ENCODE measurements at regions not wholly inside any gene's neighbourhood (a gene's known extent, or its start where the extent isn't known, plus 50 kb on each side); places are given as distances from the start of the nearest gene placed in this dataset.

DNA sequence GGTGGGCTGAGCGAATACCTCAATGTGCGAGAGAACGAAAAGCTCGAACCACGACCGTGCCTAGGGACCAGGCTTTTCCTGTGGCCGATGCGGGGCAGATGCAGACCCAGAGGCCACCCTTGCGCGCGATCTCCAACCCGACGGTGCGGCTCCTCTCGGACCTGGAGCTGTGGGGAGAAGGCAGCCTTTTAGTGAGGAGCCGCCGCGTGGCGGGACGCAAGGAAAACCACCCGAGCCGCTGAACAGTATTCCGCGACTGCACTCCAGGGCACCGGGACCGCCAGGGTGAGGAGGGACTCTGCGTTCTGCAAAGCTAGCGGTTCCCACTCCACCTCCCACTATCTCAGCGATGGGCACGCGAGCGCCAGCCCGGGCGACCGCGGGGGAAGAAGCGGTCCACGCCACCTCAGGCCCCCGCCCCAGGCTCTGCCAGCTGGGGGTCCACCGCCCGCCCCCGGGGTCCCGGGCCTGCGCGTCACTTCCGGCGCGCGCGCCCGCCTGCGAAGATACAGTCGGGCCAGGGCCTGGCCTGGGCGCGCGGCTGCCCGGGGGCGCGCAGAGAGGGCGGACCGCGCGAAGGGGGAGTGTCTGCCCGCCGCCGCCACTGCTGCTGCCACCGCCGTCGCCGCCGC, 66.5 kb upstream of the PRKACB start:
- WGBS, 4 donors: 0 to 1% (median 1%) methylated on average over 20 to 71 of the region's 71 CpGs
- ATAC-seq: peak; percentile 91 to 99 (median 97)
- intact Hi-C loops (cut with DNase I): loop anchor here in 1 of 10 donors (5.0 kb wide), 2 partner anchors 80 to 355 kb away; partner anchors contain the start of gene TTLL7
- Histone ChIP-seq H3K36me3 (no peaks in the 10 kb centered on the region), H3K4me3 (peak overlapping the region; percentile 73 to 96 (median 86)), H3K9me3 (no peaks in the 10 kb centered on the region), H3K27ac (peak overlapping the region; percentile 9 to 95 (median 88)), H3K27me3 (no peaks in the 10 kb centered on the region), H3K4me1 (peaks cover 0 to 17% (median 9%) of the 10 kb centered on the region in 12 donors)
- no peak for TF ChIP-seq POLR2A (IDR thresholded peaks at IDR 0.05)
- TF ChIP-seq, protein P1, sequence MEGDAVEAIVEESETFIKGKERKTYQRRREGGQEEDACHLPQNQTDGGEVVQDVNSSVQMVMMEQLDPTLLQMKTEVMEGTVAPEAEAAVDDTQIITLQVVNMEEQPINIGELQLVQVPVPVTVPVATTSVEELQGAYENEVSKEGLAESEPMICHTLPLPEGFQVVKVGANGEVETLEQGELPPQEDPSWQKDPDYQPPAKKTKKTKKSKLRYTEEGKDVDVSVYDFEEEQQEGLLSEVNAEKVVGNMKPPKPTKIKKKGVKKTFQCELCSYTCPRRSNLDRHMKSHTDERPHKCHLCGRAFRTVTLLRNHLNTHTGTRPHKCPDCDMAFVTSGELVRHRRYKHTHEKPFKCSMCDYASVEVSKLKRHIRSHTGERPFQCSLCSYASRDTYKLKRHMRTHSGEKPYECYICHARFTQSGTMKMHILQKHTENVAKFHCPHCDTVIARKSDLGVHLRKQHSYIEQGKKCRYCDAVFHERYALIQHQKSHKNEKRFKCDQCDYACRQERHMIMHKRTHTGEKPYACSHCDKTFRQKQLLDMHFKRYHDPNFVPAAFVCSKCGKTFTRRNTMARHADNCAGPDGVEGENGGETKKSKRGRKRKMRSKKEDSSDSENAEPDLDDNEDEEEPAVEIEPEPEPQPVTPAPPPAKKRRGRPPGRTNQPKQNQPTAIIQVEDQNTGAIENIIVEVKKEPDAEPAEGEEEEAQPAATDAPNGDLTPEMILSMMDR (IDR thresholded peaks at IDR 0.05): peak in 3 of 12 donors; percentile 6 to 23 (median 11)
- DNase-seq: peak; percentile 75 to 87 (median 78)

DNA sequence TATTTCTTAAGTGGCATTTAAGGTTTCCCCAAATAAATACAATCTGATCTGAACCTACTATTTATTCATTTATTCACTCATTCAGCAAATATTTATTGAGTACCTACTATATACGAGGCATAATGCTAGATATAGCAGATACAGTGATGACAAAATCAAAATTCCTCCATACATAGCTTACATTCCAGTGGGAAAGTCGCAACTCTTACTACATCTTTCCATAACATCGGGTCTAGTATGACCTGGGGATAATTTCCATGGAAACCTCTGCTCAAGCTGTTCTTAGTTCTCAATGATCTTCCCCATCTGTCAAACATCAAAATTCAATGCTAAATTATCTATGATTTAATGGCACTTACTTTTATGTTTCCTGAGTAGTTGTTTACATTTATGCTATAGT, 70.8 kb upstream of the PRKACB start:
- intact Hi-C loops (cut with DNase I): no loop called here
- DNase-seq (no peak), ATAC-seq (no peak)
- H3K4me3 ChIP-seq: no peak overlapping the region
- H3K4me1 ChIP-seq: peaks cover 0 to 9% (median 2%) of the 10 kb centered on the region in 12 donors
- no peaks in the 10 kb centered on the region for H3K27me3 ChIP-seq
- no peak for TF ChIP-seq POLR2A (IDR thresholded peaks at IDR 0.05)
- TF ChIP-seq, protein P1 (IDR thresholded peaks at IDR 0.05): no peak
- H3K36me3 ChIP-seq: no peaks in the 10 kb centered on the region
- no peak overlapping the region for H3K27ac ChIP-seq
- H3K9me3 ChIP-seq: peaks cover 0 to 8% (median 0%) of the 10 kb centered on the region in 12 donors
- WGBS, 4 donors: 71 to 79% (median 73%) methylated on average over 3 of the region's 3 CpGs

DNA sequence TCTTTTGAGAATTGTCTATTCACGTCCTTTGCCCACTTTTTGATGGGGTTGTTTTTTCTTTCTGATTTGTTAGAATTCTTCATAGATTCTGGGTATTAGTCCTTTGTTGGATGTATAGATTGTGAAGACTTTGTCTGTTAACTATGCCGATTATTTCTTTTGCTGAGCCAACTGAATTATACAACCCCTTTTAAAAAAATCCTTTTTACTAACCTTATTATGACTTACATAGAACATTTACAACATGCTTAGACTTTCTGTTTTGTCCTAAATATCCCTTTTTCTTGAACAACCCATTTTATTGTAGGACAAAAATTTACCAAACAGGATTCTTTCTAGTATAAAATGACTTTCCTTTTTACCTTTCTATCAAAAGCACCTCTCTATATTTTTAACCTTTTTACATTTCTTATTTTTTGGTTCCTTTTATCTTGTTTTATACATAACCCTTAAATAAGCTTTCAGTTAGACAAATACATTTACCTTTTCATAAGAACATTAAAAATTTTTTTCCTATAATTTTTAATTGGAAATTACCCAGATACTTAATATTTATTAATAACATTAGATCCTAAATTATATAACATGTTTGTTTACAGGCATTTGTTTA, 70.4 kb upstream of the TTLL7 start:
- ATAC-seq: no peak
- intact Hi-C loops (cut with DNase I): no loop called here
- no peaks in the 10 kb centered on the region for H3K4me1 ChIP-seq
- no peak for TF ChIP-seq POLR2A (IDR thresholded peaks at IDR 0.05)
- TF ChIP-seq, protein P1 (IDR thresholded peaks at IDR 0.05): no peak
- H3K9me3 ChIP-seq: peaks cover 0 to 8% (median 0%) of the 10 kb centered on the region in 12 donors
- no peak overlapping the region for H3K27ac ChIP-seq
- 85 to 91% (median 88%) methylated on average over 2 of the region's 2 CpGs for WGBS, 4 donors
- H3K27me3 ChIP-seq: no peaks in the 10 kb centered on the region
- no peaks in the 10 kb centered on the region for H3K36me3 ChIP-seq
- H3K4me3 ChIP-seq: no peak overlapping the region
- no peak for DNase-seq

DNA sequence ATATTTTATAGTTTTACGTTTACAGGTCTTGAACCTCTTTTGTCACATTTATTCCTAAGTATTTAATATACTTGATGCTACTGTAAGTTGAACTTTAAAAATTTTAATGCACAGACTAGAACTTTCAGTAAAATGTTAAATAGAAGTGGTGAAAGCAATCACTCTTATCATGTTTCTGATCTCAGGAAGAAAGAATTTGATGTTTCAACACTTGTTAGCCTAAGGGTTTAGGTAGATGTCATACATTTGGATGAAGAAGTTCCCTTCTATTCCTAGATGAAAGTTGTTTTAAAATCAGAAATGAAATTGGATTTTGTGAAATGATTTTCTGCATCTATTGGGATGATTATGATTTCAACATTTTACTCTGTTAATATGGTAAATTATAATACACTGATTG, 63.6 kb upstream of the TTLL7 start:
- Histone ChIP-seq H3K27me3 (no peaks in the 10 kb centered on the region), H3K4me1 (no peaks in the 10 kb centered on the region), H3K36me3 (no peaks in the 10 kb centered on the region), H3K27ac (no peak overlapping the region), H3K9me3 (no peaks in the 10 kb centered on the region), H3K4me3 (no peak overlapping the region)
- ATAC-seq (no peak), DNase-seq (no peak)
- WGBS, 4 donors: 86 to 100% (median 90%) methylated on average over 1 of the region's 1 CpG
- intact Hi-C loops (cut with DNase I): no loop called here
- no peak for TF ChIP-seq POLR2A (IDR thresholded peaks at IDR 0.05)
- TF ChIP-seq, protein P1 (IDR thresholded peaks at IDR 0.05): no peak
